HG02973 (cell line): ENCODE measurements at regions not wholly inside any gene's neighbourhood (a gene's known extent, or its start where the extent isn't known, plus 50 kb on each side); places are given as distances from the start of the nearest gene placed in this dataset.
"Not testable (repeated sequence)": the region's sequence is repeated elsewhere in the genome, so short reads cannot be mapped to it uniquely, and the experiment has no call there.

Source experiments
- ATAC-seq: cut with Tn5 transposase; IDR thresholded peaks from one replicate; pipeline ENCODE4 v1.9.1; 2021; ENCODE audit warnings: moderate library complexity; ENCODE audit not compliant: unreplicated experiment

DNA sequence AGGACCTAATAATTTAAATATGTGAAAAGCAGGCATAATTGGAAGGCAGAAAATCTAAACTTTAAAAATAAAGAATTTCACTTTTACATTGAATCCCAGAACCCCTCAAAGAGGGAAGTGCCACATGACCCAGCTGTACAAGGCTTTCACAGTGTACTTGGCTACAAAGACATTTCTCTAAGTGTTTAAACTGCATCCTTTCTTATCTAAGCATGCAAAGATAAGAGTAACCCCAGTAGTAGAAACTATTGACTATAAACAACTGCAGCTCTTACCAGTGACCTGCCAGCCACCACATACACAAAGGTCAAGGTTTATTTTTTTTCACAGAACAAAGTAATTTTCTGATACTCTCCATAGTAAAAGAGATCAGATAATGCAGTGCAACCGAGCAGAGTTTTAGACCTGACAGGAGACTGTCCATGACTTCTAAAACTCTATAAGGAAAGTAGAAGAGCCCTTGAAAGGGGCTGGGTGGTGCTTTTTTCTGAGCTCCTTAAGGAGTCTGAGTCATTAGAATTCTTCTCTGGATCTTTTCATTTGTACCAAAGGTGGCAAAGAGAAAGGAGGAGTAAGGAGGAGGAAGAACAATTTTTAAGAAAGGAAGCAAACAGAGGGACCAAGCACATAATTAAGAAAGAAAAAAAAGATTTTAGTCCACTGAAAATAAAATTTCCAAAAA, 750.6 kb downstream of the PRIM2 start:
- not testable (repeated sequence) for ATAC-seq

DNA sequence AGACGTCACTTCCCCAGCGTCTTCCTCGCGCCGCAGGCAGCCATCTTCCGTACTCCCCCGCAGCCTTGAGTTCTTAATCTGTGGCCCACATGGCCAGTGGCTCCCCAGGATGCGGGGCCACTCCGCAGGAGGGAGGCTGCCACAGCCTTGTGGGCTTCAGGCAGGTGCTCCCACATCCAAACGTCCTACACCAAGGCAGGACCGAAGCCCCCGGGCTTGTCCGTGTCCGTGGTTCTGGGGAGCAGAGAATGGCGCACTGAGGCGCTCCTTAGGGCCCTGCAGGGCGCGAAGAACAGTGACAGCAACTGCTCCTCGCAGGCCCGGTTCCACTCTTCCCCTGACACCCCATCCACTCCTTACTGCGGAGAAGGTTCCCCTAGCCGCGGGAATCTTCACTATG, 755.8 kb downstream of the PRIM2 start:
- ATAC-seq = no peak

DNA sequence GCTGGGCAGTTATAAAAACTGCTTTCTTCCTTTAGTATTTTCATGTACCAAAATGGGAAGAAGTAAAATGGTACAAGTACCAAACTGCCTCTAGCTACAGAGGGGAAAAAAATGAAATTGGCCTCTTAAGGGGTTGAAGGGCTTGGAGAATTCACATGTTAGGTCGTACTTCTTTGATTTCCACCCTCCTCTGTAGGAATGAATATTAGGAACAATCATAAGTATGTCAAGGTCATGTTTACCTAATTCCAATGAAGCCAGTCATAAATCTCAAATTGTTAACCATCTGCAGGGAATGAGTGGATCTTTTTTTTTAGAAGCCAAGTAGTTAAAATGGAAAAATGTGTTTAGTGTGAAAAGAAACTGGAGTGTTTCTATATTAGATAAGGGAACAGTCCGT, 772.6 kb downstream of the PRIM2 start:
- ATAC-seq = not testable (repeated sequence)

DNA sequence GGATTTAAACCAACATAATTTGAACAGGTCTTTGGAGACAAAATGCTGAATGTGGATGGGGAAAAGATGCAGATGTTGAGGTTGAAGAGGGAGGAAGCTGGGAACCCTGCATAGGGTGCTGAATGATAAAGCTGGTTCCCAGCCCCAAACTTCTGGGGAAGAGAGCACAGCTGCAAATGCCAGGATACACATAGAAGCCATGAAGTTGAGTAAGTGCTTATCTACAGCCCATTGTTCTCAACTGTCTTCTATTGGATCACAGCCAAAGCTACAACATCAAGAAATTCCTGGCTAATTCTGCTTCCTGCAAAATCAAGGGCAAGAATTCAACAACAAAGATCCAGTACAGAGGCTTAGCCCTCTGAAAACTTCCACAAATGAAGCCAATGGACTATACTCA, 779.8 kb downstream of the PRIM2 start:
- ATAC-seq = not testable (repeated sequence)

DNA sequence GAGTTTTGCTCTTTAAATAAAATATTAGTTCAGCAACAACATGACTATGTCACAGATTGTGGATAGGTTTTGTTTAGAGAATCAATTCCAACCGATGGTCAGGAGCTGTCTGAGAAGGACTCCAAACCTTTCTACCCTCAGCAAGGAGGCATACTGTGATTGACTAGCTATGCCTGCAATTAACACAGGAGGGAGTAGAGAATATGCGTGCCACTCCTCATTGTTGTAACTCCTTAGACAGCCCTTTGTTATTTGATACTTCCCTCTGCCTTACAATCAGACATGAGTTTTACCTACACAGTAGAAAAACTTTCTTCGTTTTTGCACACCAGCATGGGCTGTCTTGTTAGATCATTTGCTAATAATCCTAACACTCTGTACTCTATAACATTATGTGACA, 796.5 kb downstream of the PRIM2 start:
- ATAC-seq = no peak

DNA sequence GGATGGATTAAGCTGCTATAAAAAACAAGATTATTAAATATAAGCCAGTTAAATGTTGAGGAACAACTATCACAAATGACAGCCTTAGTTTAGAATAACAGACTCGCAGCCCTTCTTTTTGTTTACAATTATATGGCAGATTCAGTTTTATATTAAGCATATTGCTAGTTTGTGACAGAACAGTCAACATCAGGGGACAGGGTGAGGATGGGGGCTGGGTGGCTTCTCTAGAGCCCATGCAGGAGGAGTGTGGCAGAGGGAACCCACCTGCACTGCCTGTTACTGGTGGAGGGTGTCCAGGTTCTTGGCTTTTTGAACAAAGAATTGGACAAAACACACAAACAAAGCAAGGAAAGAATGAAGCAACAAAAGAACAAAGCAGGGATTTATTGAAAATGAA, 799.7 kb downstream of the PRIM2 start:
- not testable (repeated sequence) for ATAC-seq

DNA sequence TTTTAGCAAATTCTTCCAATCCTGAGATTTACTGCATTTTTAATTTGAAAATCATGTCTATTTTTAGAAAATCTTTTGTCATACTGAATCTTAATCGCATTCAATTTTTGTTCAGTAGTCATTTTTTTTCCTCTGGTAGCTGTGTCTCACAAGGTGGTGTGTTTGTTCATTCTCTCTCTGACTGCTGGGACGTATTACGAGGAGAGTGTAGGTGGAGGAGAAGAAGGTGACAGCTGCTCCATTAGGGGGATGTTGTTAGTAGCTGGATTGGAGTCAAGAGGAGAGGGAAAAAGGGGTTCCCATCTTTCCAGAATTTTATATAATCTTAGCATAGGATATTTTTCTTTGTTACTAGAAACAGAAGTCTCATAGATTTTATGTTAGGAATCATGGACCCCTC, 804.2 kb downstream of the PRIM2 start:
- ATAC-seq = not testable (repeated sequence)

DNA sequence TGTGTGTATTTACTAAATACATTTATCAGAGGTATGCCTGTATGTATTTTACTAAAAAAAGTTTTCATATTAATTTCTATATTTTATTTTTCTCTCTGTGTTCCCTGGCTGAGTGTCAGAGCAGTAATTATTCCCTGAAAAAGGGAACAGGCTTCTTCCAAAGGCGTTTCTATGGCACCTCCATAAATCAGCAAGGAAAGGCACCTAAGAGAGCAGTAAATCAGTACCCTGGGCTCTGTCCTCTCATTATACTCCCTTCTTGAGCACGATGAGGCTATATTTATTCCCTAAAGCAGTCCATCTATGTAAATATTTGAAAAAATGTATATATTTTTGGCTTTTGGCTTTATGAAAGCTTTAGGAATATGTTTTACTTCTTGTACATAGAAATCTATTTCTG, 806.3 kb downstream of the PRIM2 start:
- not testable (repeated sequence) for ATAC-seq

DNA sequence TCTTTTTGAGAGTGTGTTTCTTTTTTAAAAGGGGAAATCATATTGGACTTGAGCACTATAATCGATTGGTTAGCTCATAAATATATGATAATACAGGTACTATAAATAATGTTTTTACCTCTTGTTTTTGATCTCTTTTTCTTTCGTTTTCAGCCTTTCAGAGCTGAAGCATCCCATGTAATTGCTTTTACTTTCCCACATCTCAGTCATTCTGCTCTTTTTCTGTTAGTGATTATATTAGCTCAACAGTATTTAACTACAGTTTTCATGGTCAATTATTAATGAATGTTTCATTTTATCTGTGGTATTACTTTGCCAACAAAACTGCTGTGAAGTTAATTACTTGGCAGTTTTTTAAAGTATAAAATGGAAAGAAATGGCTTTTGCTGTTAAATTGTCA, 811.1 kb downstream of the PRIM2 start:
- ATAC-seq = not testable (repeated sequence)

DNA sequence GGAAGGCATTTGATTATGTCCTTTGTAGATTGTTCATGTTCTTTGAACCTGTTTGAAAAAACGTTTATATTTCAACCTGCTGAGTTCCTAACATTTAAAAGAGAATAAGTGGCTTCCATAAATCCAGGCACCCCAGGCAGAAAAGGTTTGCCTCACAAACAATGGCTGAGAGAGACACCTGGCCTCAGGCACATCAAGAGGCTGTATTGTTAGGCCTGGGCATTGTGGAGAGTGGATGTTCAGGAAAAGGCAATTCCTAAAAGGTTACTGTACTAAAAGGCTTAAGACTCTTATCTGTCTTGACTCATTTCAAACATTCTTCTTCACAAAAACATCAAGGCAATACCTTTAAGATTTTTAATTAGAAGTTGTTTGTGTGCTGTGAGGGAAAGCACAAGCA, 811.7 kb downstream of the PRIM2 start:
- not testable (repeated sequence) for ATAC-seq

DNA sequence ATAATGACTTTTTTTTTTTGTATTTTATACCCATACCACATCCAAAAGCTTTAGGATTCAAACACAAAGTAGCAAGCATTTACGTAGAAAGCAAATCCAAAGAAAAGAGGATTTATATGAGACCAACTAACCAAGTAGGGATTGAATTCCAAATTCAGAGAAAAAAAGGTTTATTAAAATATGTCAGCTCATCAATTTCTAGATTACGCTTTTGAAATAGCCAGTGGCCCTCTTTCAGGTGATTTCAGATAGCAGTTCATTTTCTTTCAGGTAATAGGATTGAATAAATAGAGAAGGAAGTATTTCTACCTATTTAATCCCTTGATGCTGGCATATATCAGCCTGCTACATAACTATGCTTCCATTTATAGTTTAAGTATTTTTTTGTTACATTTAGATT, 822.3 kb downstream of the PRIM2 start:
- ATAC-seq = not testable (repeated sequence)

DNA sequence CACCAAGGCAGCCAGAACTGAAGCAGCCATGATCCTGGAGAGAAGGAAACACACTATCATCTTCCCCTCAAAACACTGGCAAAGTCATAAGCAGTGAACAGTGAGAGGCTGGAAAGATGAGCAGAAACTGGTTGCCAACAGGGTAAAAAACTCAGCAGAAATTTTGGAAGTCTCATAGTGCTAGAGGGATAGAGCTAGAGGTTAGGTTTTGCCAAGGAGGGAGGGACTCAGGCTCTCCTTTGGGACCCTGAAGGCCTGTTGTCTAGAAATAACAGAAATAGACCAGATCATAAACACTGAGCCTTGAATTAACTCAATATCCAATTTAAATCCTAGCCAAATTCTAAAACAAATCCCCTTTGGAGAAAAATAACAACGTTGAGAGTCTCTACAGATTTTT, 853.6 kb downstream of the PRIM2 start:
- ATAC-seq = not testable (repeated sequence)

DNA sequence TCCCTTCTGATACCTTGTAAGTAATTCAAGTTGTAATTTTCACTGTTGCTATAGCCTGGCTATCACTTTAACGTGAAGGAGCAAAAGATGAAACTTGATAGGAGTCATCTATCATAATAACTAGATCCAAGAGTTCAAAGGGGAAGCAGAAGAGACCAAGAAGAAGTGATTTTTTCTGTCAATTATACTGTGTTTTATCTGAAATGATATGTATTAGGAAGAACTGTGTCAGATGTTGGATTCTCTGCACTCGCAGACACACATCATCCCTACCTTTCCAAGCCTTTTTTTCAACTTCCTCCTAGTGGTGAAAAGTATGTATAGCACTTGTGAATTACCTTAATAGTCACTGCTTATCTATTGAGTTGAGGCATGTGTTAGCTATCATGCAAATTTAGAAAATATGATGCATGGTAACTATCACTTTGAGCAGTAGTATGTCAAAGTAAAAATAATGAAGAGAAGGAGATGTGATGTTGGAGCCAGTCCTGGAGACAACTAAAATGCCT, 864.2 kb downstream of the PRIM2 start:
- ATAC-seq = not testable (repeated sequence)

DNA sequence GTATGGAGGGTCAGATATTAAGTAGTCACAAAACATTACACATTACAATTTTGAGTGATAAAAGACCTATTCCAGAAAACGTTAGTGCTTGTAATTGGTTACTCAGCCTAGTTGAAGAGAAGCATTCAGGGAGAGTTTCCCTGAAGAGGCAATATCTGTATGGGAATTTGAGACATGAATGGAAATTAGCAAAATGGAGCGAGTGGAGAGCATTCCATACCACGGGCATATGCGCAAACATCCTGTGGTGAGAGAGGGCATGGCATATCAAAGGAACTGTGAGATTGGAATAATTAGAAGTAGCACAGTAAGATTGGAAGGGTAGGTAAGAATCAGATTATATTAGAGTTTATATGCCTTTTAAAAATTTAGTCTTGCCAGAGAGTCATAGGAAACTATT, 867.9 kb downstream of the PRIM2 start:
- not testable (repeated sequence) for ATAC-seq

DNA sequence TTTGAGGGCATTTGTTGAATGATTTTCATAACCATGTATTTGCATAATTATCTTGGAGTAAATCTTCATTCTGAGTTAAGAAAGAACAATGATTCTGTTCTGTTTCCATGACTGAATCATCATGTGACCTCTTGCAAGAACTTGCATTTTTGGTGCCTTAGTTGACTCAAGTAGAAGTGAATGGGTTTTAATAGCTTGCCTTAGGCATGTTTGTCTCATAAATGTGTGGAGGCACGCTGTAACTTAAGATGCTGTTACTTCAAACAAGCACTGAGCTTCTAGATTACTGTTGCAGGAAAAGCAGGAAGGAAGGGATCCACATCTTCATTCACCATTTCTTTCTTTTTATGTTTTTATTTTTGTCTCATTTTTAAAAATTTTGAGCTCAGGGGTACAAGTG, 875.8 kb downstream of the PRIM2 start:
- ATAC-seq = not testable (repeated sequence)

DNA sequence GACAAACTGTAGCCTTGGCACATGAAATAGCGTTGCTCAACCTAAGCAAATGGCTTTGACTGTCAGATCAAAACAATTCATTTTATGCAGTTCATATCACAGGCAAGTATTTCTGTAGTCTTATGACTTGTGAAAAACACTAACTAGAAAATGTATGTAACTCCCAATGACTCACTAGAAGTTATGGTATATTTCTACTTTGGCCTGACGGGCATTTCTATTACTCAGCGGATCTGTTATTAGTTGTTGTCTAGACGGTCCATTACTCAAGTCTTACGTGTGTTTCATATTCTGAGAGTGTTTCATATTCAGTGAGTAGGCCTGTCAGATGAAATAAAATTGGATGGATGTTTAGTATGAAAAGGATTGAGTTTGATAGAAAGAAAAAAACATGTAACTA, 880.9 kb downstream of the PRIM2 start:
- ATAC-seq = no peak

DNA sequence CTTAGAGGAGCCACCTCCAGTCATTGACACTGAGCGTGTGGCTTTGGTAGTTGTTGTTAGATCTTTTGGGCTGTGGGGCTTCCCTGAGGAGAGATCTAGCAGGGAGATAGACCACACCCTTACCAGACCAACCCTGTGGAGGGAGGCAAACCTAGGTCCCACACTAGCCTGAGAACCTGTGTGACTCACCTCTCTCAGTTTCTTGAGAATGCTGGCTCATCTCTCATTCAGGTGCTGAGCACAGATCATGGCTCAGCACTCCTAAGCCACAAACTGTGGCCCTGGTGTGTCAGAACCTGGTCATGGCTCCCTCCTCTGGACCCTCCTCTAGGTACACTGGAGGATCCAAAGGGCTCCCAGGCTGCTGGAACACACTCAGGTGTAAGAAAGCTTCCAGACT, 919.7 kb downstream of the PRIM2 start:
- not testable (repeated sequence) for ATAC-seq

DNA sequence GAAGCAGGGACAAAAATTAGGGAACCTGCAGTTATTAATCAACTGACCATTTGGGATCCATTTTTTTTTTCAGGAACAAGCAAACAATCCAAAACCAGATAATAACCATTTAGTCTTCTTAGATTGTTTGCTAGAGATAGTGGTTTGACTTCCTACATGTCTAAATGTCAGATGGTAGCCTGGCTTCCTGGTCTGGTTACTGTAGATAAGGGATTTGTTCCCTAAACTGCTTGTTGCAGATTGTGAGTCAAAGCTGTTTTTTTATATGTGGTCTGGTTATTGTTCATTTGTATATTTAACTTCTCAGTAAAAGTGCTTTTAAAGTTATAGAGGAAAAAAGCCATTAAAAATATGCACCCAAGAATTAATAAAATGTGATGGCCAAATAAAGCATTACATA, 921.0 kb downstream of the PRIM2 start:
- ATAC-seq = not testable (repeated sequence)

DNA sequence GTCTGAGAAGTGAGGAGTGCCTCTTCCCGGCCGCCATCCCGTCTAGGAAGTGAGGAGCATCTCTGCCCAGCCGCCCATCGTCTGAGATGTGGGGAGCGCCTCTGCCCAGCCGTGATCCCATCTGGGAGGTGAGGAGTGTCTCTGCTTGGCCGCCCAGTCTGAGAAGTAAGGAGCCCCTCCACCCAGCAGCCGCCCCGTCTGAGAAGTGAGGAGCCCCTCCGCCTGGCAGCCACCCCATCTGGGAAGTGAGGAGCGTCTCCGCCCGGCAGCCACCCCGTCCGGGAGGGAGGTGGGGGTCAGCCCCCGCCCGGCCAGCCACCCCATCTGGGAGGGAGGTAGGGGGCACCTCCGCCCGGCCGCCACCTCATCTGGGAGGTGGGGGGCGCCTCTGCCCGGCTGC, 940.2 kb downstream of the PRIM2 start:
- not testable (repeated sequence) for ATAC-seq

DNA sequence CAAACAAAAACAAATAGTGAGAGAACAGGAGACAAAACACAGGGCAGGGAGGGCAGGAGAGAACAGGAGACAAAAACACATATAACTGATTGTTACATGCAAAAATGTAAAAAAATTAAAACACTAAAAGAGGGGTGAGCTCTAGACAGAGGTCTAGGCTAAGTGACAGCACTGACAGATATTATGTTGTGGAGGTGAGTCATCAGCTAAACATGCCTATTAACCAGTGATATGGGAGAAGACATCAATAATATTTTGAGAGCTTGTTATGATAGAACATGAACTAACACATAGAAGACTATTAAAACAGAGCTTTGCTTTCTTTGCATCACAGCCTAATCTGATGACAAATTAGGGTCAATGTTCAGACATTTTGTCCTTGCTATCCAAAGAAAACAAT, 972.7 kb downstream of the PRIM2 start:
- ATAC-seq = no peak

DNA sequence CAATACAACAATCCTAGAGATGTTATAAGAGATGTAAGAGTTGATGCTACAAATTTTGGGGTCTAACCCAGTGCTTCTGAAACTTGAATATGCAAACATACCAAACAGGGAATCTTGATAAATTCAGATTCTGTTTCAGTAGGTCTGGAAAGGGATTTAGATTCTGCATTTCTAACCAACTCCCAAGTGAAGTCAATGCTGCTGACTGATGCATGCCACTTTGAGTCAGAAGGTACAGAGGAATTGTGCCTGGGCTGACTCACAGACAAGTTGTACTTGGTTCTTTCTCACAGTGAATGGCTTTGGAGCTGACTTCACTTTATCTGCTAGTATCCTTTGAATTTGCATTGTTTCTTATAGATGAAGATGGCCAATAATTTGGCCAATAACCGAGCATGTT, 973.9 kb downstream of the PRIM2 start:
- ATAC-seq = not testable (repeated sequence)

DNA sequence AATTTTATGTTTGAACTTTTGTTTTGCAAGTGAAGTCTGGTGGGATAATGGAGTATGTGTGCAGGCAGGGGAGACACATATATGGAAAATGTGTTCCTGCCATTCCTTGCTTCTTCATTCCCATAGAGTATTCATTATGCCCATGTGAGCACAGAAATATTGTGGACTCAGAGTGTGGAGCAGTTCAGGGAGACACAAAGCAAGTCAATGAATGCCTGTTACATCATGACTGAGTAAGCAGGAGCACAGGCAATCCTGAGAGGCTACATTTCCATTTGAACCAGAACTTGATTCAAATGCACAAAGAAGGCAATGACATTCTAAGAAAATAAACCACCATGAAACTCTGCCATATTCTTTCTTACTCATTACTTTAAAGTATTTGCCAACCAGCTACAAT, 990.5 kb downstream of the PRIM2 start:
- not testable (repeated sequence) for ATAC-seq

DNA sequence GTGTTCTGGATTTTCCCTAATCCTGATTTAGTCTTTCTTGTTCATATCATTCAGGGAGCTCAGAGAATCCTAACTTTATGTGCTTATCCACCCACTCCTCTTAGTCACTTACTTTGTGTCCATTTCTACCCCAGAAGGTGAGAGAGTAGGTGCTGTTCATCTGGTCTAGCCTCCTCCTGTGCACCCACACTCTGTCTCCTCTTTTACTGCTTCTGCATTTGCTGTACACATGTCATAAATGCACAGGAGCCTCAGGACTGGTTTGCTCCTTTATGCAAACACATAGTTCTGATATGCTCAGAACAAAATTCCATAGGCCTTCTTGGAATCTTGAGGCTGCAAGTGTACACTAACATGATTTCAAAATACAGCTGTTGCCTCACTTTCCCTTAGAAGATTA, 1014.7 kb downstream of the PRIM2 start:
- ATAC-seq = not testable (repeated sequence)
